ENCODE measurements at regions not wholly inside any gene's neighbourhood (a gene's known extent, or its start where the extent isn't known, plus 50 kb on each side); places are given as distances from the start of the nearest gene placed in this dataset.

GRCh38 chr4:82145850-82146249 is 227.9 kb downstream of the HNRNPD start:
- Histone ChIP-seq H3K9me3 (no peaks in the 10 kb centered on the region), H3K27ac (no peak overlapping the region), H3K4me1 (no peaks in the 10 kb centered on the region), H3K27me3 (no peaks in the 10 kb centered on the region), H3K36me3 (no peaks in the 10 kb centered on the region), H3K4me3 (no peak overlapping the region)
- TF ChIP-seq CTCF (IDR thresholded peaks at IDR 0.05): no peak
- no peak for DNase-seq (ENCODE audit: low spot score)

GRCh38 chr4:82140422-82140821 is 233.4 kb downstream of the HNRNPD start:
- H3K27ac ChIP-seq: no peak overlapping the region
- DNase-seq (ENCODE audit: low spot score): no peak
- no peak for TF ChIP-seq CTCF (IDR thresholded peaks at IDR 0.05)
- H3K36me3 ChIP-seq: no peaks in the 10 kb centered on the region
- no peaks in the 10 kb centered on the region for H3K27me3 ChIP-seq
- H3K4me3 ChIP-seq: no peak overlapping the region
- no peaks in the 10 kb centered on the region for H3K4me1 ChIP-seq
- no peaks in the 10 kb centered on the region for H3K9me3 ChIP-seq

GRCh38 chr4:82139287-82139686 is 234.5 kb downstream of the HNRNPD start:
- no peak for TF ChIP-seq CTCF (IDR thresholded peaks at IDR 0.05)
- H3K27me3 ChIP-seq: no peaks in the 10 kb centered on the region

GRCh38 chr4:82138374-82138773 is 235.4 kb downstream of the HNRNPD start:
- Histone ChIP-seq H3K9me3 (no peaks in the 10 kb centered on the region), H3K27me3 (no peaks in the 10 kb centered on the region), H3K36me3 (no peaks in the 10 kb centered on the region), H3K4me3 (no peak overlapping the region), H3K4me1 (no peaks in the 10 kb centered on the region), H3K27ac (no peak overlapping the region)
- no peak for TF ChIP-seq CTCF (IDR thresholded peaks at IDR 0.05)
- no peak for DNase-seq (ENCODE audit: low spot score)

More at GRCh38 chr4:82139287-82139686, 234.5 kb downstream of the HNRNPD start:
- no peak overlapping the region for H3K27ac ChIP-seq
- no peaks in the 10 kb centered on the region for H3K4me1 ChIP-seq
- no peak overlapping the region for H3K4me3 ChIP-seq
- H3K9me3 ChIP-seq: no peaks in the 10 kb centered on the region
- H3K36me3 ChIP-seq: no peaks in the 10 kb centered on the region
- no peak for DNase-seq (ENCODE audit: low spot score)

- Histone ChIP-seq H3K4me3 (no peak overlapping the region), H3K9me3 (no peaks in the 10 kb centered on the region), H3K27me3 (no peaks in the 10 kb centered on the region), H3K36me3 (no peaks in the 10 kb centered on the region), H3K4me1 (no peaks in the 10 kb centered on the region), H3K27ac (no peak overlapping the region)
- TF ChIP-seq CTCF (IDR thresholded peaks at IDR 0.05): no peak
- no peak for DNase-seq (ENCODE audit: low spot score)
These were observed 237.5 kb downstream of the HNRNPD start for GRCh38 chr4:82136161-82136801.

- Histone ChIP-seq H3K27me3 (no peaks in the 10 kb centered on the region), H3K27ac (no peak overlapping the region), H3K4me1 (no peaks in the 10 kb centered on the region), H3K9me3 (no peaks in the 10 kb centered on the region), H3K36me3 (no peaks in the 10 kb centered on the region), H3K4me3 (no peak overlapping the region)
- no peak for TF ChIP-seq CTCF (IDR thresholded peaks at IDR 0.05)
- DNase-seq (ENCODE audit: low spot score): no peak
These were observed 245.4 kb downstream of the HNRNPD start for GRCh38 chr4:82128355-82128754.
